ENCODE measurements at regions not wholly inside any gene's neighbourhood (a gene's known extent, or its start where the extent isn't known, plus 50 kb on each side); places are given as distances from the start of the nearest gene placed in this dataset.

DNA sequence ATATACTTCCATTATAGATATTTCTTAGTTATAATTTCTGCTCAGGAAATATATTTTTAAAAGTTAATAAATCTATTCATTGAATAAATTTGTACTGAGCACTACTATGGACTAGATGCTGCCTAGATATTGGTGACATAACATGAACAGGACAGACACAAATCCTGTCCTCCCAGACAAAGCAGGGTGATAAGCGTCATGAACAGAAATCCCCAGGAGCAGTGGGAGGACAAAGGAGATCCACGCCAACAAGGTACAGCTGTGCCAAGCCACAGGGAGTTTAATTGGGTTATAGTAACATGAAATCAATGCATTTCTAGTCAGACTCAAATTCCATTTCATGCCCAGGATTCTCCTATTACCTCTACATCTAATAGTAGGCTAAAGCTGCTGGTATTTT lies 171.8 kb upstream of the CPNE8 start:
- no peak for DNase-seq (ENCODE audit: insufficient read length, low spot score, missing footprints)
- H3K9me3 ChIP-seq (ENCODE audit: low read depth, low read length), result no peaks in the 10 kb centered on the region
- no peak overlapping the region for H3K4me2 ChIP-seq (ENCODE audit: insufficient read depth, low read length)
- H4K20me1 ChIP-seq (ENCODE audit: insufficient read depth, low read length), result no peaks in the 10 kb centered on the region
- no peak overlapping the region for H2AFZ ChIP-seq (ENCODE audit: low read length)
- no peak for TF ChIP-seq CTCF (IDR thresholded peaks at IDR 0.05; ENCODE audit: extremely low read depth, low read depth, low read length)
- H3K4me3 ChIP-seq (ENCODE audit: insufficient read depth, low read length), result no peak overlapping the region
- no peaks in the 10 kb centered on the region for H3K4me1 ChIP-seq (ENCODE audit: insufficient read depth, low read length)
- no peak overlapping the region for H3K27ac ChIP-seq (ENCODE audit: low read depth, low read length)
- no peaks in the 10 kb centered on the region for H3K36me3 ChIP-seq (ENCODE audit: insufficient read depth, low read length)
- H3K27me3 ChIP-seq (ENCODE audit: insufficient read depth, low read length), result no peaks in the 10 kb centered on the region
- H3K79me2 ChIP-seq (ENCODE audit: insufficient read depth, low read length), result no peaks in the 10 kb centered on the region

DNA sequence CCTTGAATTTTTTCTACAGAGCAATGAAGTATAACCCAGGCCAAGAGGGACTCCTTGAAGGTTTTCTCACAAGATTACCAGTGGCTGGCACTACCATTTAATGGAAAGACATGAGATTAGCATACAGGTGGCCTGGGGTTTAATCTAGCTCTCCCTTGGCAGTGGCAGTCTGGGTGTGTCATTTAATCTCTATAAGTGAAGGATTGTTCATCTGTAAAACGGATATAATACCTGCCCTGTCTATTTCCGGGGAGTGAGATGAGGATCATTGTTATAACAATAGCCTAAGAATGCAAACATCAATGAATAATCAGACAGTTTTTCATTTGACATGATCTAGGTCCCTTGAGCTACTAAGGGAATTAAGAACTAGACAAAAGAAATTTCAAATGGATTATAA lies 168.7 kb upstream of the CPNE8 start:
- DNase-seq (ENCODE audit: insufficient read length, low spot score, missing footprints), result no peak
- no peaks in the 10 kb centered on the region for H3K36me3 ChIP-seq (ENCODE audit: insufficient read depth, low read length)
- H3K4me3 ChIP-seq (ENCODE audit: insufficient read depth, low read length), result no peak overlapping the region
- no peak for TF ChIP-seq CTCF (IDR thresholded peaks at IDR 0.05; ENCODE audit: extremely low read depth, low read depth, low read length)
- H2AFZ ChIP-seq (ENCODE audit: low read length), result no peak overlapping the region
- H3K4me2 ChIP-seq (ENCODE audit: insufficient read depth, low read length), result no peak overlapping the region
- H4K20me1 ChIP-seq (ENCODE audit: insufficient read depth, low read length), result no peaks in the 10 kb centered on the region
- no peaks in the 10 kb centered on the region for H3K27me3 ChIP-seq (ENCODE audit: insufficient read depth, low read length)
- H3K4me1 ChIP-seq (ENCODE audit: insufficient read depth, low read length), result no peaks in the 10 kb centered on the region
- H3K9me3 ChIP-seq (ENCODE audit: low read depth, low read length), result no peaks in the 10 kb centered on the region
- H3K27ac ChIP-seq (ENCODE audit: low read depth, low read length), result no peak overlapping the region
- no peaks in the 10 kb centered on the region for H3K79me2 ChIP-seq (ENCODE audit: insufficient read depth, low read length)

GRCh38 chr12:39072658-39073057 lies 167.3 kb upstream of the CPNE8 start:
- Histone ChIP-seq H3K9me3 (ENCODE audit: low read depth, low read length) (no peaks in the 10 kb centered on the region), H3K27me3 (ENCODE audit: insufficient read depth, low read length) (no peaks in the 10 kb centered on the region)

GRCh38 chr12:39071611-39072010 lies 166.2 kb upstream of the CPNE8 start:
- H3K27ac ChIP-seq (ENCODE audit: low read depth, low read length), result no peak overlapping the region
- no peak for TF ChIP-seq CTCF (IDR thresholded peaks at IDR 0.05; ENCODE audit: extremely low read depth, low read depth, low read length)
- H3K79me2 ChIP-seq (ENCODE audit: insufficient read depth, low read length), result no peaks in the 10 kb centered on the region
- no peak overlapping the region for H3K4me3 ChIP-seq (ENCODE audit: insufficient read depth, low read length)
- no peaks in the 10 kb centered on the region for H3K9me3 ChIP-seq (ENCODE audit: low read depth, low read length)
- DNase-seq (ENCODE audit: insufficient read length, low spot score, missing footprints), result no peak
- no peaks in the 10 kb centered on the region for H3K36me3 ChIP-seq (ENCODE audit: insufficient read depth, low read length)
- no peaks in the 10 kb centered on the region for H3K27me3 ChIP-seq (ENCODE audit: insufficient read depth, low read length)
- H3K4me1 ChIP-seq (ENCODE audit: insufficient read depth, low read length), result no peaks in the 10 kb centered on the region
- H4K20me1 ChIP-seq (ENCODE audit: insufficient read depth, low read length), result no peaks in the 10 kb centered on the region
- H2AFZ ChIP-seq (ENCODE audit: low read length), result no peak overlapping the region
- no peak overlapping the region for H3K4me2 ChIP-seq (ENCODE audit: insufficient read depth, low read length)

More at GRCh38 chr12:39072658-39073057, 167.3 kb upstream of the CPNE8 start:
- H3K4me1 ChIP-seq (ENCODE audit: insufficient read depth, low read length), result no peaks in the 10 kb centered on the region
- H4K20me1 ChIP-seq (ENCODE audit: insufficient read depth, low read length), result no peaks in the 10 kb centered on the region
- TF ChIP-seq CTCF (IDR thresholded peaks at IDR 0.05; ENCODE audit: extremely low read depth, low read depth, low read length), result no peak
- no peak overlapping the region for H3K27ac ChIP-seq (ENCODE audit: low read depth, low read length)
- no peak for DNase-seq (ENCODE audit: insufficient read length, low spot score, missing footprints)
- no peak overlapping the region for H3K4me3 ChIP-seq (ENCODE audit: insufficient read depth, low read length)
- H3K4me2 ChIP-seq (ENCODE audit: insufficient read depth, low read length), result no peak overlapping the region
- no peaks in the 10 kb centered on the region for H3K79me2 ChIP-seq (ENCODE audit: insufficient read depth, low read length)
- H2AFZ ChIP-seq (ENCODE audit: low read length), result no peak overlapping the region
- no peaks in the 10 kb centered on the region for H3K36me3 ChIP-seq (ENCODE audit: insufficient read depth, low read length)
